Tibial nerve (tissue), 4 donors: ENCODE measurements at regions not wholly inside any gene's neighbourhood (a gene's known extent, or its start where the extent isn't known, plus 50 kb on each side); places are given as distances from the start of the nearest gene placed in this dataset.
"Not testable (repeated sequence)": the region's sequence is repeated elsewhere in the genome, so short reads cannot be mapped to it uniquely, and the experiment has no call there.

Experiments used
- DNase-seq, 2 donors: peaks; one replicate each; pipeline ENCODE4 v3.0.0-alpha.2; 2019; ENCODE audit warnings: low spot score in 2 of 2
- H3K27ac ChIP-seq, 4 donors: fragments of 200-600 bp; sonication (generic) in 3 of 4; one replicate each; pipeline ENCODE4 v1.5.1; 2017 to 2019; ENCODE audit warnings: mild to moderate bottlenecking in 1 of 4
- H3K27me3 ChIP-seq, 2 donors: fragments of 200-600 bp; sonication (generic) in 1 of 2; one replicate each; pipeline versions ENCODE4 v1.5.1 to v1.6.0; 2017 to 2019
- H3K36me3 ChIP-seq, 3 donors: fragments of 200-600 bp; sonication (generic); one replicate each; pipeline ENCODE4 v1.5.1; 2018 to 2019
- H3K4me1 ChIP-seq, 4 donors: fragments of 200-600 bp; sonication (generic) in 3 of 4; one replicate each; pipeline ENCODE4 v1.5.1; 2017 to 2019
- H3K4me3 ChIP-seq, 4 donors: fragments of 200-600 bp; sonication (generic) in 3 of 4; one replicate each; pipeline ENCODE4 v1.5.1; 2017 to 2019; ENCODE audit warnings: mild to moderate bottlenecking in 1 of 4, moderate library complexity in 1 of 4
- H3K9me3 ChIP-seq, 4 donors: fragments of 200-600 bp; sonication (generic) in 3 of 4; one replicate each; pipeline ENCODE4 v1.5.1; 2017 to 2019
- EP300 ChIP-seq, 2 donors: sonication (generic); formaldehyde crosslinking; IDR thresholded peaks; one replicate each; pipeline ENCODE4 v1.6.1; 2017; ENCODE audit warnings: antibody characterized with exemption in 2 of 2, mild to moderate bottlenecking in 1 of 2
- POLR2A ChIP-seq, 2 donors: fragments of 450-650 bp; IDR thresholded peaks; one replicate each; pipeline ENCODE4 v1.6.1; 2017; ENCODE audit warnings: antibody characterized with exemption in 2 of 2, mild to moderate bottlenecking in 2 of 2, moderate library complexity in 2 of 2
- WGBS, 2 donors: methylation state at CpG; one replicate each; pipeline ENCODE4 v1.1.5; 2018; 5-methylcytosine and 5-hydroxymethylcytosine counted together
- TF ChIP-seq, protein P1 (sequence below), 5 experiments: fragments of 200-600 bp in 3 of 5; fragments of 450-650 bp in 2 of 5; sonication (generic) in 3 of 5; IDR thresholded peaks; one replicate each; pipeline ENCODE4 v1.5.1; 2016 to 2019; ENCODE audit warnings: antibody characterized with exemption in 5 of 5, mild to moderate bottlenecking in 3 of 5, moderate library complexity in 2 of 5

DNA sequence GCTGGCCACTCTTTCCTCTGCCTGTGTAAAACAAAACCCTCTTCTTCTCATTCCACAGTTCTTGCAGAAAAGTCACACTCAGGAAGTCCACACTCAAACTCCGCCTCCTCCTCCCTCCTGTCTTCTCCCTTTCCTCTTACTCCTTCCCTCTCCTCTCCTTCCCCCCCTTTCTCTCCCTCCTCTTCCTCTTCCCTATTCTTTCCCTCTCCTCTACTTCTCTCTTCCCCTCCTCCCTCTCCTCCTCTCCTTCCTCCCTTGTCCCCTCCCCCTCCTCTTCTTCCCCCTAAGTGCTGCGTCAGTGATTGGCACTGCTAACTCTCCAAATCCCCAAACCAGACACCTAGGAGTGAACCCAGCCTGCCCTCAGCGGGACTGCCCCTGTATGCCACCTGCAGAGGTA, 67.0 kb downstream of the ZNF467 start:
- H3K36me3 ChIP-seq: no peaks in the 10 kb centered on the region
- TF ChIP-seq EP300 (IDR thresholded peaks at IDR 0.05): no peak
- TF ChIP-seq, protein P1, sequence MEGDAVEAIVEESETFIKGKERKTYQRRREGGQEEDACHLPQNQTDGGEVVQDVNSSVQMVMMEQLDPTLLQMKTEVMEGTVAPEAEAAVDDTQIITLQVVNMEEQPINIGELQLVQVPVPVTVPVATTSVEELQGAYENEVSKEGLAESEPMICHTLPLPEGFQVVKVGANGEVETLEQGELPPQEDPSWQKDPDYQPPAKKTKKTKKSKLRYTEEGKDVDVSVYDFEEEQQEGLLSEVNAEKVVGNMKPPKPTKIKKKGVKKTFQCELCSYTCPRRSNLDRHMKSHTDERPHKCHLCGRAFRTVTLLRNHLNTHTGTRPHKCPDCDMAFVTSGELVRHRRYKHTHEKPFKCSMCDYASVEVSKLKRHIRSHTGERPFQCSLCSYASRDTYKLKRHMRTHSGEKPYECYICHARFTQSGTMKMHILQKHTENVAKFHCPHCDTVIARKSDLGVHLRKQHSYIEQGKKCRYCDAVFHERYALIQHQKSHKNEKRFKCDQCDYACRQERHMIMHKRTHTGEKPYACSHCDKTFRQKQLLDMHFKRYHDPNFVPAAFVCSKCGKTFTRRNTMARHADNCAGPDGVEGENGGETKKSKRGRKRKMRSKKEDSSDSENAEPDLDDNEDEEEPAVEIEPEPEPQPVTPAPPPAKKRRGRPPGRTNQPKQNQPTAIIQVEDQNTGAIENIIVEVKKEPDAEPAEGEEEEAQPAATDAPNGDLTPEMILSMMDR (IDR thresholded peaks at IDR 0.05): no peak
- TF ChIP-seq POLR2A (IDR thresholded peaks at IDR 0.05): no peak
- no peak overlapping the region for H3K4me3 ChIP-seq
- H3K27ac ChIP-seq: no peak overlapping the region
- no peaks in the 10 kb centered on the region for H3K4me1 ChIP-seq
- H3K27me3 ChIP-seq: no peaks in the 10 kb centered on the region
- no peak for DNase-seq
- peaks cover 0 to 22% (median 8%) of the 10 kb centered on the region in 4 donors for H3K9me3 ChIP-seq
- WGBS, 2 donors: 44 to 61% methylated on average over 3 of the region's 3 CpGs

DNA sequence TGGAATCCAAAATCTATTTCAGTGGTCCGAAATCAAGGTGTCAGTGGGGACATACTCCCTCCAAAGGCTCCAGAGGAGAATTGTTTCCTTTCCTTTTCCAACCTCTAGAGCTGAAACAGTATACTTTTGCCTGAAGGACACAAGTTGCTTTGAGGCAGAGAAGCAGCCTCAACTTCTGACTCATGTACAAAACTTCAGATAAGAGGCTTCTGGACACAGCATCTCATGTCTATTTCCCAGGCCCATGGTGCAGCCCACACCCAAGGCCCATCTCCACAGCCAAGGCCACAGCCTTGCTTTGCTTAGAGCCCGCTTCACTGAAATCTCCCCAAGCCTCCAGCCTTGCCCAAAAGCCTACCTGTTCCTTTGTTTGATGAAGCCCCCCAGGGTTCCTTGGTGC, 68.9 kb downstream of the ZNF467 start:
- no peaks in the 10 kb centered on the region for H3K36me3 ChIP-seq
- no peak for DNase-seq
- TF ChIP-seq, protein P1 (IDR thresholded peaks at IDR 0.05): no peak
- TF ChIP-seq POLR2A (IDR thresholded peaks at IDR 0.05) (no peak), EP300 (IDR thresholded peaks at IDR 0.05) (no peak)
- no peak overlapping the region for H3K4me3 ChIP-seq
- 92 to 94% methylated on average over 2 of the region's 2 CpGs for WGBS, 2 donors
- H3K4me1 ChIP-seq: no peaks in the 10 kb centered on the region
- peaks cover 0 to 4% (median 0%) of the 10 kb centered on the region in 4 donors for H3K9me3 ChIP-seq
- H3K27ac ChIP-seq: no peak overlapping the region
- H3K27me3 ChIP-seq: no peaks in the 10 kb centered on the region

DNA sequence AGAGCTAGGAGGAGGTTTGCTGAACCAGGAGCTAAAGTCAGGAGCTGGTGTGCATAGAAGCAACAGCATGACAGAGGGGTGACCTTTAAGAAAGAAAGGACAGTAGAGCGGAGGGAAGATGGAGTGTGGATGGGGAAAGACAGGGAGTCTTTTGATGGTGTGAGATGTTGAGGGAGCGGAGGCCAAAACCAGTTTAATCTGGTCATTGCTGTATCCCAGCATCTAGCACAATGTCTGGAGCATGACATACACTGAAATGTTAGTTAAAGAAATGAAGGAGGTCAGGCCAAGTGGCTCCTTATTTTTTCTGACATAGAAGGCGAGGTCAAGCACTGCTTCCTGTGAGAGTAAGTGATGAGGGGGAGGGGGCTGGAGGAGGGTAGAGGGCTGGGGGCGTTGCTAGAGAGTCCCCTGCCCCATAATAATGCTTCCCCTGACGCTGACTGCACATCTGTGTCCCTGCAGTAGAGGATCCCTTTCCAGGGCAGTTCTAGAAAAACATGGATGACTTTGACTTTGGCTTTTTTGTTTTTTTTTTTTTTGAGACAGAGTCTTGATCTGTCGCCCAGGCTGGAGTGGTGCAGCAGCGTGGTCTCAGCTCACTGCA, 70.2 kb downstream of the ZNF467 start:
- no peak overlapping the region for H3K4me3 ChIP-seq
- peaks cover 0 to 2% (median 0%) of the 10 kb centered on the region in 4 donors for H3K9me3 ChIP-seq
- no peak for DNase-seq
- no peak for TF ChIP-seq POLR2A (IDR thresholded peaks at IDR 0.05)
- TF ChIP-seq EP300 (IDR thresholded peaks at IDR 0.05): no peak
- no peaks in the 10 kb centered on the region for H3K4me1 ChIP-seq
- H3K27me3 ChIP-seq: no peaks in the 10 kb centered on the region
- WGBS, 2 donors: 54% methylated on average over 7 of the region's 7 CpGs
- no peak overlapping the region for H3K27ac ChIP-seq
- H3K36me3 ChIP-seq: no peaks in the 10 kb centered on the region

DNA sequence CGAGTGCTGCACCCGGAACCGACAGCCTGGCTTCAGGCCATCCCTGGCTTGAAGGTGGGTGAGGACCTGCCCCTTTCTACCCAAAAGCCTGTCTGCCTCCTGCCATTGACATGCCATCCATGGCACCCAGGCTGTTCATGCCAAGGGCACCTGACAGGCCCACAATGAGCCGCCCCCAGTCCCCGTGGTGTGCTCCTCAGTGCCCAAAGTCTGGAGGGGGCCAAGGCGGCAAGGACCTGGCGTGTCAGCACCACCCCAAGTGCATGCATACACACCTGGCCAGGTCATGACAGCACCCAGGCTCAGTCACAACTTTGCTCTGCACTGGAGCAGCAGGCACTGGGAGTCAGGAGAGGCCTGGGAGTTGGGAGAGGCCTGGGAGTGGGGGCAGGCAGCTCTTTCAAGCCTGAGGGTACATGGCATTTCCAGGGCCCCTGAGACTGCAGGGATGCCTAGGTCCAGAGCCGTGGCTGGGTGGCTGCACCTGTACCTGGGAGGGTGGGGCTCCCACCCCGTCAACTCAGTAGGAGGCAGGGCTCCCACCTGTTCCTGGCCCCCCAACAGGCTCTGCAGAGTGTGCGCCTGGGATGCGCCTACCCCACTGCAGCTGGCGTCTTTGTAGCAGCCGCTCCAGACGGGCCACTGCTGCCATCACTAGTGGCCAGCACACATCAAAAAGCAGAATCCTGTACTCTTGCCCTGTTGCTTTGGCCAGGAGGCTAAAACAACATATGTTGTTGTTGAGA, 71.7 kb downstream of the ZNF467 start:
- no peaks in the 10 kb centered on the region for H3K4me1 ChIP-seq
- DNase-seq: no peak

DNA sequence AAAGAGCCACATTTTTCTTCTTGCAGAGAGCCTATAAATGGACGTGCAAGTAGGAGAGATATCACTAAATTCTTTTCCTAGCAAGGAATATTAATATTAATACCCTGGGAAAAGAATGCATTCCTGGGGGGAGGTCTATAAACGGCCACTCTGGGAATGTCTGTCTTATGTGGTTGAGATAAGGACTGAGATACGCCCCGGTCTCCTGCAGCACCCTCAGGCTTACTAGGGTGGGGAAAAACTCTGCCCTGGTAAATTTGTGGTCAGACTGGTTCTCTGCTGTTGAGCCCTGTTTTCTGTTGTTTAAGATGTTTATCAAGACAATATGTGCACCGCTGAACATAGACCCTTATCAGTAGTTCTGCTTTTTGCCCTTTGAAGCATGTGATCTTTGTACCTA, 75.6 kb downstream of the ZNF467 start:
- Histone ChIP-seq H3K27me3 (peaks cover 0 to 11% of the 10 kb centered on the region in 2 donors), H3K9me3 (peaks cover 0 to 14% (median 0%) of the 10 kb centered on the region in 4 donors)
- 85 to 89% methylated on average over 5 of the region's 5 CpGs for WGBS, 2 donors
- not testable (repeated sequence) for H3K4me3 ChIP-seq, H3K36me3 ChIP-seq, H3K27ac ChIP-seq, H3K4me1 ChIP-seq, DNase-seq

More for the DNA sequence above, 71.7 kb downstream of the ZNF467 start:
- H3K36me3 ChIP-seq: no peaks in the 10 kb centered on the region
- no peak overlapping the region for H3K27ac ChIP-seq
- TF ChIP-seq POLR2A (IDR thresholded peaks at IDR 0.05) (no peak), EP300 (IDR thresholded peaks at IDR 0.05) (no peak)
- TF ChIP-seq, protein P1 (IDR thresholded peaks at IDR 0.05): no peak
- H3K27me3 ChIP-seq: no peaks in the 10 kb centered on the region
- H3K9me3 ChIP-seq: peaks cover 0 to 14% (median 0%) of the 10 kb centered on the region in 4 donors
- H3K4me3 ChIP-seq: no peak overlapping the region
- 95% methylated on average over 12 to 14 of the region's 14 CpGs for WGBS, 2 donors

DNA sequence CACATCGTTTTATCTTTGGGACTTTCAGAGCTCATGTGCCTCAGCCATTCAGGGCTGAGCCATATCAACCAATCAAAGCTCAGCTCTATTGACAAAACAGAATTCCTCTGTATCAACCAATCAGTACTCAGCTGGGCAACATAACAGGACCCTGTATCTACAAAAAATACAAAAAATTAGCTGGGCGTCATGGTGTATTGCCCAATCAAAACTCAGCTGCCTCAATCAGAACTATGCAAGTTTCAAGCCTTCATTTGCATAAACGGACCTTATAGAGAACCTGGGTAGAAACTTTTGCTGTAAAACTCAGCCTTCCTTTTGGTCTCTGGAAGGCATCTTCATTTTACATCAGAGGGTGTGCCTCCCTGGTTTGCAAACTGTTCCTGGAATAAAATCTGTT, 77.1 kb downstream of the ZNF467 start:
- peaks cover 0 to 21% of the 10 kb centered on the region in 2 donors for H3K27me3 ChIP-seq
- DNase-seq: no peak
- 78 to 82% methylated on average over 3 of the region's 3 CpGs for WGBS, 2 donors
- H3K9me3 ChIP-seq: peaks cover 0 to 14% (median 0%) of the 10 kb centered on the region in 4 donors
- TF ChIP-seq, protein P1 (IDR thresholded peaks at IDR 0.05): no peak
- TF ChIP-seq EP300 (IDR thresholded peaks at IDR 0.05): no peak
- TF ChIP-seq POLR2A (IDR thresholded peaks at IDR 0.05): no peak
- no peak overlapping the region for H3K4me3 ChIP-seq
- H3K27ac ChIP-seq: no peak overlapping the region
- no peaks in the 10 kb centered on the region for H3K36me3 ChIP-seq
- peaks cover 0 to 5% (median 0%) of the 10 kb centered on the region in 4 donors for H3K4me1 ChIP-seq
